ENCODE measurements at regions not wholly inside any gene's neighbourhood (a gene's known extent, or its start where the extent isn't known, plus 50 kb on each side); places are given as distances from the start of the nearest gene placed in this dataset. TPM values are rescaled to one million over a fixed set of nuclear protein-coding genes. Genes with fewer than 3 reads are reported as not detected.

GRCh38 chr7:64131696-64132095 lies 75.3 kb upstream of the ZNF735 start (continued):
- TF ChIP-seq ZNF140 (CRISPR knock-in tag; IDR thresholded peaks at IDR 0.05) (no peak), CBX5 (IDR thresholded peaks at IDR 0.05; ENCODE audit: borderline replicate concordance, low read depth) (no peak), ADNP (tag; IDR thresholded peaks at IDR 0.05) (no peak), PCBP2 (IDR thresholded peaks at IDR 0.05; ENCODE audit: low read depth, low read length, poor library complexity, severe bottlenecking) (no peak)

Small RNA genes lying in the stretch of these regions (small RNA-seq; reads per million reads assigned to genes)
- gene MTND4LP2, result not detected
